ENCODE measurements at regions not wholly inside any gene's neighbourhood (a gene's known extent, or its start where the extent isn't known, plus 50 kb on each side); places are given as distances from the start of the nearest gene placed in this dataset.

GRCh38 chr6:104407957-104408356 is 451.8 kb downstream of the HACE1 start:
- no peaks in the 10 kb centered on the region for H3K4me1 ChIP-seq (ENCODE audit: control insufficient read depth, insufficient read depth, low read length)
- H3K27me3 ChIP-seq (ENCODE audit: control insufficient read depth, insufficient read depth, low read length) = no peaks in the 10 kb centered on the region
- ATAC-seq (no peak), DNase-seq (ENCODE audit: low read depth, low spot score) (no peak)
- no peaks in the 10 kb centered on the region for H3K9me3 ChIP-seq (ENCODE audit: control insufficient read depth, insufficient read depth, low read depth, low read length)
- in situ Hi-C loops (cut with HindIII; ENCODE audit: low pct_unique_long_range_greater_than_20kb, low sequenced_read_pairs) (no loop called here), intact Hi-C loops (cut with micrococcal nuclease; ENCODE audit: unreplicated experiment) (no loop called here)
- CTCF ChIA-PET = no interaction called here
- H3K27ac ChIP-seq (ENCODE audit: low read length) = no peak overlapping the region
- no peak overlapping the region for H3K4me3 ChIP-seq (ENCODE audit: low read depth in 2 of 2, low read length in 2 of 2)
- TF ChIP-seq CTCF (IDR thresholded peaks at IDR 0.05) (no peak), POLR2AphosphoS5 (IDR thresholded peaks at IDR 0.05; ENCODE audit: low read depth, low read length) (no peak)
- POLR2A ChIA-PET = interaction anchor here (0.7 kb wide), 1 partner anchor 117 kb away, joined by 6 read pairs; no protein-coding TSS in a partner anchor
- BruUV-seq (replicated peaks) = no TSS peak
- no peaks in the 10 kb centered on the region for H3K36me3 ChIP-seq (ENCODE audit: control insufficient read depth, insufficient read depth, low read length)

GRCh38 chr6:104404377-104404776 is 455.3 kb downstream of the HACE1 start:
- H3K36me3 ChIP-seq (ENCODE audit: control insufficient read depth, insufficient read depth, low read length) = no peaks in the 10 kb centered on the region
- no TSS peak for BruUV-seq (replicated peaks)
- TF ChIP-seq SIN3A (IDR thresholded peaks at IDR 0.05; ENCODE audit: borderline replicate concordance, insufficient read depth, low read depth, low read length) (no peak), CTCF (IDR thresholded peaks at IDR 0.05) (no peak), TCF7L2 (IDR thresholded peaks at IDR 0.05; ENCODE audit: low read depth, low read length) (no peak), POLR2AphosphoS5 (IDR thresholded peaks at IDR 0.05; ENCODE audit: low read depth, low read length) (no peak), REST (IDR thresholded peaks at IDR 0.05; ENCODE audit: insufficient read depth in 1 of 2, low read depth in 2 of 2, low read length in 1 of 2) (no peak)
- in situ Hi-C loops (cut with HindIII; ENCODE audit: low pct_unique_long_range_greater_than_20kb, low sequenced_read_pairs) (no loop called here), intact Hi-C loops (cut with micrococcal nuclease; ENCODE audit: unreplicated experiment) (no loop called here)
- no peaks in the 10 kb centered on the region for H3K27me3 ChIP-seq (ENCODE audit: control insufficient read depth, insufficient read depth, low read length)
- H3K4me3 ChIP-seq (ENCODE audit: low read depth in 2 of 2, low read length in 2 of 2) = no peak overlapping the region
- no peaks in the 10 kb centered on the region for H3K9me3 ChIP-seq (ENCODE audit: control insufficient read depth, insufficient read depth, low read depth, low read length)
- no peak for DNase-seq (ENCODE audit: low read depth, low spot score)
- POLR2A ChIA-PET = no interaction called here
- H3K27ac ChIP-seq (ENCODE audit: low read length) = no peak overlapping the region
- CTCF ChIA-PET = no interaction called here
- H3K4me1 ChIP-seq (ENCODE audit: control insufficient read depth, insufficient read depth, low read length) = no peaks in the 10 kb centered on the region
- ATAC-seq = no peak

GRCh38 chr6:104402572-104402971 is 457.1 kb downstream of the HACE1 start:
- peak; percentile 48 for DNase-seq (ENCODE audit: low read depth, low spot score)
- no peaks in the 10 kb centered on the region for H3K27me3 ChIP-seq (ENCODE audit: control insufficient read depth, insufficient read depth, low read length)
- ATAC-seq = peak; percentile 63
- TF ChIP-seq CTCF (IDR thresholded peaks at IDR 0.05) (no peak), TCF7L2 (IDR thresholded peaks at IDR 0.05; ENCODE audit: low read depth, low read length) (no peak), SIN3A (IDR thresholded peaks at IDR 0.05; ENCODE audit: borderline replicate concordance, insufficient read depth, low read depth, low read length) (no peak), REST (IDR thresholded peaks at IDR 0.05; ENCODE audit: insufficient read depth in 1 of 2, low read depth in 2 of 2, low read length in 1 of 2) (no peak), POLR2AphosphoS5 (IDR thresholded peaks at IDR 0.05; ENCODE audit: low read depth, low read length) (no peak)
- ChIA-PET POLR2A (no interaction called here), CTCF (no interaction called here)
- in situ Hi-C loops (cut with HindIII; ENCODE audit: low pct_unique_long_range_greater_than_20kb, low sequenced_read_pairs) = no loop called here
- no peaks in the 10 kb centered on the region for H3K9me3 ChIP-seq (ENCODE audit: control insufficient read depth, insufficient read depth, low read depth, low read length)
- intact Hi-C loops (cut with micrococcal nuclease; ENCODE audit: unreplicated experiment) = no loop called here
- no peak overlapping the region for H3K4me3 ChIP-seq (ENCODE audit: low read depth in 2 of 2, low read length in 2 of 2)
- H3K4me1 ChIP-seq (ENCODE audit: control insufficient read depth, insufficient read depth, low read length) = no peaks in the 10 kb centered on the region
- no peaks in the 10 kb centered on the region for H3K36me3 ChIP-seq (ENCODE audit: control insufficient read depth, insufficient read depth, low read length)
- H3K27ac ChIP-seq (ENCODE audit: low read length) = no peak overlapping the region
- no TSS peak for BruUV-seq (replicated peaks)

Data from Panc1 (cell line).